Esophagus mucosa (tissue), 1 donor: ENCODE measurements at regions not wholly inside any gene's neighbourhood (a gene's known extent, or its start where the extent isn't known, plus 50 kb on each side); places are given as distances from the start of the nearest gene placed in this dataset.
"Not testable (repeated sequence)": the region's sequence is repeated elsewhere in the genome, so short reads cannot be mapped to it uniquely, and the experiment has no call there.

Experiments used
- ATAC-seq: fragments of 200-7000 bp; cut with Tn5 transposase; one replicate; pipeline ENCODE4 v1.9.1; 2020
- donor health status: DM: yes; HTN: yes; CAD: no.

GRCh38 chr2:72003796-72004195 lies 143.9 kb downstream of the CYP26B1 start:
- ATAC-seq = no peak

GRCh38 chr2:72003124-72003523 lies 144.5 kb downstream of the CYP26B1 start:
- no peak for ATAC-seq

- no peak for ATAC-seq
Measured at GRCh38 chr2:72001937-72002690, 145.5 kb downstream of the CYP26B1 start.

GRCh38 chr2:72000110-72000509 lies 147.6 kb downstream of the CYP26B1 start:
- ATAC-seq = no peak

- ATAC-seq = no peak
Measured at GRCh38 chr2:71999580-71999979, 148.1 kb downstream of the CYP26B1 start.

GRCh38 chr2:71997843-71998242 lies 149.8 kb downstream of the CYP26B1 start:
- ATAC-seq = no peak

GRCh38 chr2:71995067-71995665 lies 152.5 kb downstream of the CYP26B1 start:
- no peak for ATAC-seq

GRCh38 chr2:71992036-71992435 lies 155.6 kb downstream of the CYP26B1 start:
- ATAC-seq = no peak

- ATAC-seq = no peak
Measured at GRCh38 chr2:71991397-71991796, 156.3 kb downstream of the CYP26B1 start.

GRCh38 chr2:71990826-71991225 lies 156.8 kb downstream of the CYP26B1 start:
- no peak for ATAC-seq

GRCh38 chr2:71990122-71990521 lies 157.5 kb downstream of the CYP26B1 start:
- no peak for ATAC-seq

- ATAC-seq = no peak
Measured at GRCh38 chr2:71989671-71990070, 158.0 kb downstream of the CYP26B1 start.

GRCh38 chr2:71988170-71988569 lies 159.5 kb downstream of the CYP26B1 start:
- ATAC-seq = no peak

GRCh38 chr2:71976685-71977084 lies 171.0 kb downstream of the CYP26B1 start:
- ATAC-seq = no peak

- no peak for ATAC-seq
Measured at GRCh38 chr2:71974846-71975245, 172.8 kb downstream of the CYP26B1 start.

- no peak for ATAC-seq
Measured at GRCh38 chr2:71971493-71971892, 176.2 kb downstream of the CYP26B1 start.

GRCh38 chr2:71965530-71965929 lies 182.1 kb downstream of the CYP26B1 start:
- ATAC-seq = no peak

- ATAC-seq = no peak
Measured at GRCh38 chr2:71962911-71963694, 184.6 kb downstream of the CYP26B1 start.

GRCh38 chr2:71962350-71962749 lies 185.3 kb downstream of the CYP26B1 start:
- ATAC-seq = no peak

GRCh38 chr2:71961289-71962027 lies 186.2 kb downstream of the CYP26B1 start:
- ATAC-seq = no peak

GRCh38 chr2:71959494-71959893 lies 188.2 kb downstream of the CYP26B1 start:
- no peak for ATAC-seq

GRCh38 chr2:71958426-71958825 lies 189.2 kb downstream of the CYP26B1 start:
- not testable (repeated sequence) for ATAC-seq
